ENCODE measurements at regions not wholly inside any gene's neighbourhood (a gene's known extent, or its start where the extent isn't known, plus 50 kb on each side); places are given as distances from the start of the nearest gene placed in this dataset.
A peak's percentile ranks its signal among the peaks of the same experiment; 100 is the strongest.
"Not testable (repeated sequence)": the region's sequence is repeated elsewhere in the genome, so short reads cannot be mapped to it uniquely, and the experiment has no call there.

- DNase-seq: no peak
These were observed 151.7 kb upstream of the ASB18 start for GRCh38 chr2:236415684-236416444.

DNA sequence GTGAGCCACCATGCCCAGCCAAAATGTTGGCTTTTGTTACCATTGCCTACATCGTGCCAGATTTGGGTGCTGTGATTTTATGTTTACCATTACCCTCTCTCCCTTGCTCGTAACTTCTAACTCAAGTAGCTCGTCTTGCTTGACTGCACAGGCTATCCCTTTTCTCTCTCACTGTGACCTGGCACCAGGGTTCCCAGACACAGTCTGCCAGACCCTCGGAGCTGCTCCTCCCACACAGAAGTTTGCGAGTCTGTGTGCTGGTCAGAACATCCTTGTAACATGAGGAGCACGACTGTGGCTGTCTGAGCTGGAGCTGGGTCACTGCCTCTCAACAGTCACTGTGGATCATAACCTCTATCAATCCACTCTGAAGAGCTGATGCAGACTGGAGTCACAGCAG, 152.5 kb upstream of the ACKR3 start:
- peak; percentile 44 for DNase-seq

- DNase-seq: peak; percentile 76
These were observed 139.0 kb upstream of the ACKR3 start for GRCh38 chr2:236430584-236430983.

GRCh38 chr2:236434593-236434992, 135.0 kb upstream of the ACKR3 start:
- peak; percentile 9 for DNase-seq

- DNase-seq: no peak
These were observed 129.3 kb upstream of the ACKR3 start for GRCh38 chr2:236440110-236440881.

DNA sequence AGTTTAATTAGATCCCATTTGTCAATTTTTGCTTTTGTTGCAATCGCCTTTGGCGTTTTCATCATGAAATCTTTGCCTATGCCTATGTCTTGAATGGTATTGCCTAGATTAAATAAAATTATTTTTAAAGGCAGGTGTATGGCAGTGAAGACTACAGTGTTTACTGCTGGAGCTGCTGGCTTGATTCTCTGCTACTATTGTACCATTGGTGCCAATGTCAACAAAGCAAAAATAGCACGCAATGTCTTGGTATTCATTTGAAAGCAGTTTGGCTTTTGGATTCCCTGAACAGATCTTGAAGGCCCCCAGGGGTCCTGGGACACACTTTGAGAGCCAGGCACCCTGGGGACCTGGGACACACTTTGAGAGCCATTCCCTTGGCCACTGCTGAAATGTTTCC, 125.4 kb upstream of the ACKR3 start:
- no peak for DNase-seq

GRCh38 chr2:236445678-236446077, 123.9 kb upstream of the ACKR3 start:
- no peak for DNase-seq

DNA sequence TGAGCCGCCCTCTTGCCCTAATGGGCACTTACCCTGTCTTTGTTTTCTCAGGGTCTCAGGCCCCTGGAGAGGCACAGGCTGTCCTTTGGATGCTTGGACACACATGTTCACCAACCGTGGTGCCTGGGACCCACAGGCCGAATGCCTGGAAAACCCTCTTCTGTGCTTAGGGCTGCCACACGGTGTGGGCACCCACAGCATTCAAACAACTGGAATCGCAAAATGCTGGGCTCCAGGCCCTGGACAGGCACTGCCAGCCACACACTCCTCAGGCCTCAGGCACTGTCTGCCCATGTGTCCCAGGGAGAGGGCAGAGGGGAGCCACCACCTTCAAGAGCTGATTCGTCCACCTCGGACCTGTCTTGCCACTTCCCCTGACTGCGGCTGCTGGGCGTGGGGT, 123.1 kb upstream of the ACKR3 start:
- DNase-seq: no peak

- DNase-seq: no peak
These were observed 120.4 kb upstream of the ACKR3 start for GRCh38 chr2:236449167-236449761.

- DNase-seq: no peak
These were observed 117.4 kb upstream of the ACKR3 start for GRCh38 chr2:236452238-236452637.

DNA sequence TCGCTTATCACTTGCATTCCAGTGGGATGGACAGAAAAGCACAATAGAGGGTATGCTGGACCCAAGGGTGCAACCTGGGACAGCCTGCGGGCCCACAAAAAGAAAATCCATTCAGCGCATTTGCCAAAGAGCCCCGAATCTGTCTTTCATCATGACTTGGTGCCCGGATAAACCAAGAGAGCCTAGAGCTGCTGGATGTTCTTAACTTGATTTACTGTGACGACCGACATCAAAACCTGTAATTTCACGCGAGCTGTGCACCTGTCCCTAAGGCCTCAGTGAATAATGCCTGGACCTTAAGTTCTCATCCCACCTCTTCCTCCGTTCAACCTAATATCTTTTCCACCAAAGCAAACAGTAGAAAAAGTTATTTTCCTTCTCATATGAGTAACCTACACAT, 115.5 kb upstream of the ACKR3 start:
- DNase-seq: no peak

DNA sequence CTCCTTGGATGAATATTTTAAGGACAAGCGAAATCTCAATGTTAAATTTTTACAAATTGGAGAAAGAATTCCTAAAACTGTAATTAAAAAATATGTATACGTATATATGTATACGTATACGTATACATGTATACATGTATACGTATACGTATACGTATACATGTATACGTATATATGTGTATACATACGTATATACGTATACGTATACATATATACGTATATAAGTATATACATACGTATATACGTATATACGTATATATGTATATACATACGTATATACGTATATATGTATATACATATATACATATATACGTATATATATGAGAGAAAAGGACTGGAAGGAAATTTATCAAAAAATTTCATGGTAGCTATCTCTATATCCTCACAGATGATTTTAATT, 110.2 kb upstream of the ACKR3 start:
- DNase-seq: no peak

GRCh38 chr2:236464140-236464539, 105.5 kb upstream of the ACKR3 start:
- DNase-seq: no peak

GRCh38 chr2:236472720-236473495, 96.7 kb upstream of the ACKR3 start:
- no peak for DNase-seq

DNA sequence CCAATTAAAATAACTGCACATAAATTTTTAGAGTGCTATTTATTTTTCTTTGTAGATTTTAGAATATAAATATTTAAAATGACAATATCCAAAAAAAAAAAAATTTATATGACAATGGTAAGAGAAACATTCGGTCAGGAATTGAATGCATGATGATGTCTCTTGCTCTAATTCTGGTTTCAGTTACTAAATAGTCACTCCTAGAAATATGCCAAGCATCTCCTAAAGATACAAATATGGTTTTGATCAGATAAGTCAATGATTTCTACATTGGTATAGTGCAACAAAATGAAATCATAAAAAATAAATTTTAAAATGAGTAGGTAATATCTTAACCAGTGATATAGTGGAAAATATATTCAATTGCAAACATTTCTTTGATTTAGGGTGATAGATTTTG, 95.9 kb upstream of the ACKR3 start:
- no peak for DNase-seq

DNA sequence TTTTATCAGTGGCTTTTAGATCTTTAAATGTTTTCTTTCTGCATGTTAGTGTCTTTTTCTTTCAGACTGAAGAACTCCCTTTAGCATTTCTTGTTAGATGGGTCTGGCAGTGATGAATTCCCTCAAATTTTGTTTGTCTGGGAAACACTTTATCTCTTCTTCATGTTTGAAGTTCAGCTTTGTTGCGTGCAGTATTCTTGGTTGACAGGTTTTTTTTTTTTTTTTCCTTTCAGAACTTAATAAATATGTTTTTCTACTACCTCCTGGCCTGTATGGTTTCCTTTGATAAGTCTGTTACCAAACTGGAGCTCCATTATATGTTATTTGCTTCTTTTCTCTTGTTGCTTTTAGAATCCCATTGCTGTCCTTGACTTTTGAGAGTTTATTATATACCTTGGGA, 89.8 kb upstream of the ACKR3 start:
- no peak for DNase-seq

GRCh38 chr2:236483102-236483501, 86.5 kb upstream of the ACKR3 start:
- no peak for DNase-seq

DNA sequence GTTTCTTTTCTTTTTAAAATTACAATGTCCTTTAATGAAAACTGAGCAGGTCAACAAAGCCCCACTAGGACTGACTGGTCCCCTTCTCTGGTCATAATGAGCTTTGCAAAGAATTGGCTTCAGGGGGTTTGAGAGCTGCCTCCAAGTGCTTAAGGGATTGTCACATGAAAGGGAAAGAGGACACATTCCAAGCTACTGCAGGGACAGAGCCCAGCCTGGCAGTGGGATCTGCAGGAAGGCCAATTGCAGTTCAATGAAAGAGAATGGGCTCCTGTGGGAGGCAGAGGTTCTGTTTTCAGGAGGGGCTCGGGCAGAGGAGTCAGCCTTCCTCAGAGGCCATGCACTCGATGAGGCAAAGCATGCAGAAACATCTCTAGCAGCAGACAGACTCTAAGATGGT, 84.1 kb upstream of the ACKR3 start:
- no peak for DNase-seq

DNA sequence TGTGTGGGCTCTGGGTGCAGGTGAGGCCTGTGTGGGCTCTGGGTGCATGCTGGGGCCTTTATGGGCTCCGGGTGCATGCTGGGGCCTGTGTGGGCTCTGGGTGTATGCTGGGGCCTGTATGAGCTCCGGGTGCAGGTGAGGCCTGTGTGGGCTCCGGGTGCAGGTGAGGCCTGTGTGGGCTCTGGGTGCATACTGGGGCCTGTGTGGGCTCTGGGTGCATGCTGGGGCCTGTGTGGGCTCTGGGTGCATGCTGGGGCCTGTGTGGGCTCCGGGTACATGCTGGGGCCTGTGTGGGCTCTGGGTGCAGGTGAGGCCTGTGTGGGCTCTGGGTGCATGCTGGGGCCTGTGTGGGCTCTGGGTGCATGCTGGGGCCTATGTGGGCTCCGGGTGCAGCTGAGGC, 80.5 kb upstream of the ACKR3 start:
- not testable (repeated sequence) for DNase-seq

DNA sequence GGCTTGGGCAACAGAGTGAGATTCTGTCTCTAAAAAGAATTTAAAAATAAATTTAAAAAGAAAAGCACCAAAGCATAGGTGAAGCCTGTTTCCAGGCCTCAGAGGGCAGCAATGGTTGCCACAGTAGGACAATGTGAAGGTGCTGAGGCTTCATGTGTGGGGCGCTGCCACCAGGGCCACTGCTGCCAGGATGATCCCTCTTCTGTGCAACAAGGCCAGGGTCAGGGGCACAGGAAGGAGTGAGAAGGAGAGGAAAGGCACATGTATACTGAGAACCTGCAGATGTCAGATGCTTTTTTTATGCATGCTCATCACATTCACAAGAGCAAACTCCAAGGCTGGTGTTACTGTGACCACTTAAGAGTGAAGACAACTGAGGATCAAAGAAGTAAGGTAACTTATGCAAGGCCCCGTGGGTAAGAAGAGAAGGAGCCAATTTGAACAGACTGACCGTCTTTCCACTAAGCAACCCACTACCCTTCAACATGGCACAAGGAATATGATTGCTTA, 79.7 kb upstream of the ACKR3 start:
- DNase-seq: no peak

DNA sequence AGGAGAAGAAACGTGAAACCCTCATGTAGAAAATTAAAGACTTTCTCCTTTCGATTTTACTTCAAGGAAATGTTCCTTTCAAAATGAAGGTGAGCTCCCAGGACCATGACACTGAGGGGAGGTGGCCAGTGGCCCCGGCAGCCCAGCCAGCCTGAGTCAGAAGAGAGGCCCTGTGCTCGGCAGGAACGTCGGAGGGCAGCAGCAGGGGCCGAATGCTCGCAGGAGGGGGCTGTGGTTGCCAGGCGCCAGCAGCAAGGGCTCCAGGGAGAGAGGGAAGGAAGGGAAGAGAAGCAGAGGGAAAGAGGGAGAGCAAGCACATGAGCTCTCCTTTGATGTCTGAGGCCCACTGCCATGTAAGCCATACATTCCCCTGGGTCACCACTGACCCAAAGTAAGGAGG, 73.3 kb upstream of the ACKR3 start:
- DNase-seq: no peak

GRCh38 chr2:236498369-236498768, 71.3 kb upstream of the ACKR3 start:
- DNase-seq: no peak
